Spleen (tissue), 11 donors: ENCODE measurements at regions not wholly inside any gene's neighbourhood (a gene's known extent, or its start where the extent isn't known, plus 50 kb on each side); places are given as distances from the start of the nearest gene placed in this dataset.

Experiments
- DNase-seq: peaks from one replicate; pipeline ENCODE4 v3.0.0-alpha.2; 2020
- H3K27ac ChIP-seq, 8 donors: fragments of 200-600 bp; sonication (generic) in 7 of 8; 1 replicate in 4 of 8; 2 replicates in 4 of 8; pipeline versions ENCODE4 v1.5.0 to v1.8.0; 2016 to 2021; ENCODE audit warnings: inconsistent platforms in 4 of 8, mild to moderate bottlenecking in 4 of 8, moderate library complexity in 1 of 8
- H3K27me3 ChIP-seq, 7 donors: fragments of 200-600 bp; sonication (generic) in 6 of 7; replicated peaks in 1 of 7; 1 replicate in 4 of 7; 2 replicates in 3 of 7; pipeline versions ENCODE4 v1.5.0 to v1.8.0; 2016 to 2021; ENCODE audit warnings: inconsistent platforms in 3 of 7, mild to moderate bottlenecking in 1 of 7
- H3K36me3 ChIP-seq, 6 donors: fragments of 200-600 bp; sonication (generic) in 5 of 6; 1 replicate in 4 of 6; 2 replicates in 2 of 6; pipeline versions ENCODE4 v1.5.0 to v1.8.0; 2016 to 2021; ENCODE audit warnings: inconsistent platforms in 2 of 6
- H3K4me1 ChIP-seq, 6 donors: fragments of 200-600 bp; sonication (generic) in 5 of 6; 1 replicate in 3 of 6; 2 replicates in 3 of 6; pipeline versions ENCODE4 v1.5.0 to v1.8.0; 2016 to 2021; ENCODE audit warnings: inconsistent platforms in 3 of 6
- H3K4me3 ChIP-seq, 8 donors: fragments of 200-600 bp; sonication (generic) in 7 of 8; 1 replicate in 4 of 8; 2 replicates in 4 of 8; pipeline versions ENCODE4 v1.5.0 to v1.8.0; 2016 to 2021; ENCODE audit warnings: inconsistent platforms in 4 of 8, mild to moderate bottlenecking in 4 of 8, moderate library complexity in 2 of 8
- H3K9me3 ChIP-seq, 8 donors: fragments of 200-600 bp; sonication (generic) in 7 of 8; 1 replicate in 4 of 8; 2 replicates in 4 of 8; pipeline versions ENCODE4 v1.5.0 to v1.8.0; 2016 to 2021; ENCODE audit warnings: inconsistent platforms in 4 of 8
- POLR2A ChIP-seq, 3 donors: fragments of 450-650 bp; IDR thresholded peaks; one replicate each; pipeline ENCODE4 v1.5.1; 2017; ENCODE audit warnings: antibody characterized with exemption in 3 of 3, mild to moderate bottlenecking in 1 of 3
- POLR2AphosphoS5 ChIP-seq, 3 donors: sonication (generic); formaldehyde crosslinking; IDR thresholded peaks; one replicate each; pipeline ENCODE4 v1.5.1; 2017; ENCODE audit warnings: antibody characterized with exemption in 3 of 3
- WGBS, 5 donors: extraction: QIAGEN DNeasy Blood & Tissue Kit in 3 of 5; methylation state at CpG; one replicate each; pipeline versions ENCODE4 v1.1.5 to v1.1.7; 2013 to 2018; 5-methylcytosine and 5-hydroxymethylcytosine counted together
- intact Hi-C: fragments of 100-400 bp; cut with DNase I; formaldehyde crosslinking; loops from one replicate; pipeline ENCODE4 v1.15.0; 2023; ENCODE audit warnings: low total_unique reads
- small RNA-seq, 4 donors: library from RNA; depleted of rRNA; stranded (forward); fragments of <200 nt; gene quantifications; one replicate each; pipeline ENCODE3, GENCODE V24; 2016
- TF ChIP-seq, protein P1 (sequence below), 11 experiments: fragments of 200-600 bp in 7 of 11; fragments of 450-650 bp in 4 of 11; sonication (generic) in 4 of 11; IDR thresholded peaks in 8 of 11; conservative IDR thresholded peaks in 3 of 11; 1 replicate in 7 of 11; 2 replicates in 4 of 11; pipeline versions ENCODE4 v1.4.0 to v1.8.0; 2016 to 2021; ENCODE audit warnings: antibody characterized with exemption in 11 of 11, inconsistent platforms in 4 of 11, mild to moderate bottlenecking in 1 of 11
- donor health status: healthy with polysubstance abuse.
- donor health status: DM: no; HTN: no; CAD: no; lungs with moderate emphysema.
- donor health status: DM: no; HTN: no; CAD: no.
- donor health status: Bipolar disorder and iron deficiency.
- donor health status: healthy.
- donor health status: DM: no; HTN: no; CAD: no.
- donor health status: DM: yes; HTN: yes; CAD: no.

DNA sequence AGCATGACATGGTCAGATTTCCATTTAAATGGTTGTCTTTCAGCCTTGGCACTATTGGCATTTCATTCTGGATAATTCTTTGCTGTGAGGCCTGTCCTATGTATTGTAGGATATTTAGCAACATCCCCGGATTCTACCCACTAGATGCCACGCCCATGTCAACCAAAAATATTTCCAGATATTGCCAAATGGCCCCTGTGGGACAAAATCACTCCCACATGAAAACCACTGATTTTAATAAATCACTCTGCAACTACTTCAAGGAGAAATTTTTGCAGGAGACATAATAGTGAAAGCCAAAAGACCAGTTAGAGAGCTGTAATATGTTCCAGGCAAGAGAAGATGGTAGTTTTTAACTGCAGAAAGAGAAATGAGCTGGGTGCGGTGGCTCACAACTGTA lies 55.9 kb upstream of the RARB start:
- H3K4me3 ChIP-seq = no peak overlapping the region
- H3K27me3 ChIP-seq = no peaks in the 10 kb centered on the region
- no peak for DNase-seq
- WGBS, 5 donors = 70 to 80% (median 77%) methylated on average over 3 of the region's 3 CpGs
- no peaks in the 10 kb centered on the region for H3K4me1 ChIP-seq
- no peaks in the 10 kb centered on the region for H3K9me3 ChIP-seq
- TF ChIP-seq, protein P1, sequence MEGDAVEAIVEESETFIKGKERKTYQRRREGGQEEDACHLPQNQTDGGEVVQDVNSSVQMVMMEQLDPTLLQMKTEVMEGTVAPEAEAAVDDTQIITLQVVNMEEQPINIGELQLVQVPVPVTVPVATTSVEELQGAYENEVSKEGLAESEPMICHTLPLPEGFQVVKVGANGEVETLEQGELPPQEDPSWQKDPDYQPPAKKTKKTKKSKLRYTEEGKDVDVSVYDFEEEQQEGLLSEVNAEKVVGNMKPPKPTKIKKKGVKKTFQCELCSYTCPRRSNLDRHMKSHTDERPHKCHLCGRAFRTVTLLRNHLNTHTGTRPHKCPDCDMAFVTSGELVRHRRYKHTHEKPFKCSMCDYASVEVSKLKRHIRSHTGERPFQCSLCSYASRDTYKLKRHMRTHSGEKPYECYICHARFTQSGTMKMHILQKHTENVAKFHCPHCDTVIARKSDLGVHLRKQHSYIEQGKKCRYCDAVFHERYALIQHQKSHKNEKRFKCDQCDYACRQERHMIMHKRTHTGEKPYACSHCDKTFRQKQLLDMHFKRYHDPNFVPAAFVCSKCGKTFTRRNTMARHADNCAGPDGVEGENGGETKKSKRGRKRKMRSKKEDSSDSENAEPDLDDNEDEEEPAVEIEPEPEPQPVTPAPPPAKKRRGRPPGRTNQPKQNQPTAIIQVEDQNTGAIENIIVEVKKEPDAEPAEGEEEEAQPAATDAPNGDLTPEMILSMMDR (IDR thresholded peaks at IDR 0.05 in 8 of 11, conservative IDR thresholded peaks at IDR 0.05 in 3 of 11) = no peak
- TF ChIP-seq POLR2AphosphoS5 (IDR thresholded peaks at IDR 0.05) (no peak), POLR2A (IDR thresholded peaks at IDR 0.05) (no peak)
- intact Hi-C loops = no loop called here
- H3K36me3 ChIP-seq = no peaks in the 10 kb centered on the region
- no peak overlapping the region for H3K27ac ChIP-seq

DNA sequence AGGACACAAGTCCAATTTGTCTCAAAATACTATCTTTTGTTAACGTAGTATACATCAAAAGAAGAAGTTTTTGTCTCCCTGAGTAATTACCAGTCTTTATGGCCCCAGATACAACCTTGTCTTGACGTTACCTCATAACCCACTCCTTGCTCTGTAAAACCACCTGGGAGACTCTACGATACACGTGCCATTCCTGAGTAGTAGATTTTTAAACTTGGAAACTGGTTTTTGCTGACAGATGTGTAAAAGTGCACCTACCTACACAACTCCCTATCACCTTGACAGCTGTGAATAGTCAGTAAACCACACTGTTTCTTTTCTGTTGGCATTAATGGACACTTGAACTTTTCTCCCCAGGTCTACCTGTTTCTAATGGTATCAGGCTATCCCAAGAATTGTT lies 51.7 kb upstream of the RARB start:
- DNase-seq = no peak
- WGBS, 5 donors = 58 to 75% (median 60%) methylated on average over 4 of the region's 4 CpGs
- H3K27me3 ChIP-seq = no peaks in the 10 kb centered on the region
- intact Hi-C loops = no loop called here
- no peaks in the 10 kb centered on the region for H3K9me3 ChIP-seq
- no peak overlapping the region for H3K27ac ChIP-seq
- H3K4me3 ChIP-seq = no peak overlapping the region
- no peak for TF ChIP-seq POLR2AphosphoS5 (IDR thresholded peaks at IDR 0.05)
- TF ChIP-seq, protein P1 (IDR thresholded peaks at IDR 0.05 in 8 of 11, conservative IDR thresholded peaks at IDR 0.05 in 3 of 11) = no peak
- TF ChIP-seq POLR2A (IDR thresholded peaks at IDR 0.05) = no peak
- H3K4me1 ChIP-seq = peaks cover 0 to 9% (median 0%) of the 10 kb centered on the region in 6 donors
- no peaks in the 10 kb centered on the region for H3K36me3 ChIP-seq

DNA sequence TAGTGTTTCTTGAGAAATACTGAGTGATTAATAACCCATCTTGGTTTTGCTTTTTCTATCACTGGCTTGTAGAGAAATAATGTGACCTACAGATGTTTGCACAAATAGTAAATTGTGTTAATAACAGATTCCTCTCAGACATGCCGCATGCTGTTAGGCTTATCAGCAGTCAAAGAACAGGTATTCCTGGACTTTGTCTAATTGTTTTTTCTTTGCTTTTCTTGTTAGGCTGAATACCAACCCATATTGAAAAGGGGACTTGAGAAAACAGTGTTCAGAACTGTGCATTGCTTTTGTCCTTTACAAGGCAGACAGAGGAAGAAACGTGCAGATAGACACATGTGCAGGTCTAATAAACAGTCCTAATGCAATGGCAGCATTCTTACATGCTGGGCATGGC lies 51.0 kb upstream of the RARB start:
- TF ChIP-seq POLR2A (IDR thresholded peaks at IDR 0.05) (no peak), POLR2AphosphoS5 (IDR thresholded peaks at IDR 0.05) (no peak)
- TF ChIP-seq, protein P1 (IDR thresholded peaks at IDR 0.05 in 8 of 11, conservative IDR thresholded peaks at IDR 0.05 in 3 of 11) = no peak
- DNase-seq = no peak
- peaks cover 0 to 9% (median 0%) of the 10 kb centered on the region in 6 donors for H3K4me1 ChIP-seq
- no peak overlapping the region for H3K27ac ChIP-seq
- no peak overlapping the region for H3K4me3 ChIP-seq
- H3K27me3 ChIP-seq = no peaks in the 10 kb centered on the region
- intact Hi-C loops = no loop called here
- no peaks in the 10 kb centered on the region for H3K36me3 ChIP-seq
- no peaks in the 10 kb centered on the region for H3K9me3 ChIP-seq
- 82 to 88% (median 86%) methylated on average over 2 of the region's 2 CpGs for WGBS, 5 donors

Small RNAs in the stretch of these regions (small RNA-seq; reads per million reads assigned to genes)
- 0 reads per million in 4 donors for gene RN7SL216P
- 0 reads per million in 4 donors for gene RNA5SP125
- gene RNA5SP126 = 0 to 0.08 (median 0) reads per million in 4 donors
